ENCODE measurements at regions not wholly inside any gene's neighbourhood (a gene's known extent, or its start where the extent isn't known, plus 50 kb on each side); places are given as distances from the start of the nearest gene placed in this dataset.

GRCh38 chr13:97855570-97856303 is 97.7 kb upstream of the IPO5 start:
- TF ChIP-seq RAD21 (IDR thresholded peaks at IDR 0.05 in 1 of 2, conservative IDR thresholded peaks at IDR 0.05 in 1 of 2; ENCODE audit: low read depth in 2 of 2, low read length in 2 of 2) (peak; percentile 93 to 94), E2F6 (IDR thresholded peaks at IDR 0.05) (no peak), CTCF (IDR thresholded peaks at IDR 0.05; ENCODE audit: control extremely low read depth in 1 of 3, insufficient read depth in 1 of 3, low read depth in 1 of 3, low read length in 3 of 3) (peak; percentile 38 to 82 (median 81)), CEBPB (IDR thresholded peaks at IDR 0.05; ENCODE audit: low read depth, low read length) (peak; percentile 39; the same call in 1 of the 2 replicates), SIX5 (IDR thresholded peaks at IDR 0.05; ENCODE audit: low read depth, low read length) (no peak), TCF12 (IDR thresholded peaks at IDR 0.05; ENCODE audit: low read depth, low read length) (no peak), BCL11A (IDR thresholded peaks at IDR 0.05; ENCODE audit: low read depth in 2 of 2, low read length in 2 of 2) (no peak), ASH2L (IDR thresholded peaks at IDR 0.05; ENCODE audit: low read length) (peak; percentile 23)
- Histone ChIP-seq H3K4me2 (ENCODE audit: insufficient read depth in 1 of 2, low read depth in 2 of 2, low read length in 2 of 2) (no peak overlapping the region), H3K4me1 (replicated peaks in 1 of 4; ENCODE audit: control insufficient read depth in 3 of 4, insufficient read depth in 4 of 4, low read length in 3 of 4) (peaks cover 0 to 2% (median 0%) of the 10 kb centered on the region in 4 experiments; a peak in 2 of 7 replicates), H4K91ac (replicated peaks; ENCODE audit: insufficient read length, low read length) (no peak overlapping the region), H3K27ac (ENCODE audit: low read depth, low read length) (no peak overlapping the region), H3K23me2 (ENCODE audit: low read depth, low read length) (peaks cover 6% of the 10 kb centered on the region; the same call in 1 of the 2 replicates), H2AK5ac (ENCODE audit: low read depth, low read length) (no peak overlapping the region), H3K36me3 (ENCODE audit: control insufficient read depth in 2 of 4, insufficient read depth in 4 of 4, low read length in 3 of 4) (no peaks in the 10 kb centered on the region), H3K9me3 (ENCODE audit: insufficient read depth in 2 of 2, low read depth in 1 of 2, low read length in 1 of 2) (no peaks in the 10 kb centered on the region), H3K27me3 (replicated peaks in 1 of 4; ENCODE audit: control insufficient read depth in 3 of 4, extremely low read depth in 1 of 4, insufficient read depth in 3 of 4, low read length in 3 of 4) (no peaks in the 10 kb centered on the region), H2BK20ac (ENCODE audit: low read length) (no peak overlapping the region), H2BK120ac (replicated peaks; ENCODE audit: low read depth, low read length) (no peak overlapping the region), H2BK15ac (ENCODE audit: low read length) (no peak overlapping the region), H3K4ac (replicated peaks; ENCODE audit: insufficient read length, low read depth, low read length) (no peak overlapping the region), H2AFZ (ENCODE audit: low read length) (no peak overlapping the region), H2BK5ac (ENCODE audit: low read depth, low read length) (no peak overlapping the region), H4K5ac (ENCODE audit: insufficient read length, low read depth, low read length) (no peak overlapping the region), H3K79me2 (ENCODE audit: control insufficient read depth in 1 of 2, insufficient read depth in 2 of 2, low read length in 2 of 2) (no peaks in the 10 kb centered on the region), H3K9ac (replicated peaks in 1 of 4; ENCODE audit: extremely low read depth in 1 of 4, low read depth in 3 of 4, low read length in 3 of 4) (no peak overlapping the region), H4K20me1 (replicated peaks in 1 of 2; ENCODE audit: control insufficient read depth in 1 of 2, insufficient read depth in 2 of 2, low read length in 2 of 2) (peaks cover 0 to 3% of the 10 kb centered on the region in 2 experiments), H3K23ac (ENCODE audit: insufficient read length) (no peak overlapping the region), H2BK12ac (ENCODE audit: low read depth, low read length) (no peak overlapping the region), H3K79me1 (ENCODE audit: low read depth, low read length) (no peaks in the 10 kb centered on the region), H3K56ac (replicated peaks; ENCODE audit: insufficient read length, low read depth, low read length) (no peak overlapping the region), H4K8ac (ENCODE audit: extremely low read depth, insufficient read depth, low read length) (no peak overlapping the region; the same call in 1 of the 2 replicates), H3K18ac (ENCODE audit: extremely low read depth, low read length) (no peak overlapping the region), H3K4me3 (ENCODE audit: extremely low read depth in 1 of 4, insufficient read depth in 2 of 4, low read depth in 3 of 4, low read length in 4 of 4) (no peak overlapping the region), H3K14ac (ENCODE audit: insufficient read length) (no peak overlapping the region)
- ChIA-PET CTCF (ENCODE audit: partially characterized antibody) (interaction anchor here (0.6 to 5.0 kb wide), 44 partner anchors 9 to 844 kb away, joined by 3 to 82 read pairs (median 4); no protein-coding TSS in a partner anchor), POLR2A (ENCODE audit: partially characterized antibody) (interaction anchor here (0.6 to 1.2 kb wide), 5 partner anchors 122 to 277 kb away, joined by 3 to 5 read pairs (median 3); no protein-coding TSS in a partner anchor)
- peak; percentile 92 for FAIRE-seq
- 44% methylated on average over 13 of the region's 13 CpGs; no CpG with 5 or more reads in 1 of the 2 experiments for WGBS, 2 experiments (ENCODE audit: extremely low coverage in 1 of 2, insufficient coverage in 1 of 2, insufficient read length in 1 of 2, insufficient replicate concordance in 2 of 2, low coverage in 1 of 2, low lambda C conversion rate in 2 of 2, missing lambda C conversion rate in 1 of 2)
- DNase-seq (ENCODE audit: low read depth in 1 of 2, low spot score in 2 of 2): no peak
